Activated CD8-positive, alpha-beta memory T cell treated with anti-CD3 and anti-CD28 coated beads for 48 hours (primary cell): ENCODE measurements at regions not wholly inside any gene's neighbourhood (a gene's known extent, or its start where the extent isn't known, plus 50 kb on each side); places are given as distances from the start of the nearest gene placed in this dataset.

ENCODE experiments used
- DNase-seq, 3 experiments: peaks; one replicate each; pipeline ENCODE4 v3.0.0-alpha.2; 2020; ENCODE audit warnings: low read depth in 2 of 3, low spot score in 2 of 3

GRCh38 chr5:164561933-164562872 is 1056.8 kb downstream of the MAT2B start:
- DNase-seq = no peak

GRCh38 chr5:164563370-164563769 is 1058.0 kb downstream of the MAT2B start:
- no peak for DNase-seq

GRCh38 chr5:164573397-164573796 is 1068.0 kb downstream of the MAT2B start:
- DNase-seq = no peak

GRCh38 chr5:164577201-164577600 is 1071.8 kb downstream of the MAT2B start:
- no peak for DNase-seq

GRCh38 chr5:164577742-164578141 is 1072.3 kb downstream of the MAT2B start:
- DNase-seq = no peak

- DNase-seq = no peak
Observed at GRCh38 chr5:164578401-164578800, 1073.0 kb downstream of the MAT2B start.

GRCh38 chr5:164578911-164579310 is 1073.5 kb downstream of the MAT2B start:
- no peak for DNase-seq

GRCh38 chr5:164580155-164580554 is 1074.7 kb downstream of the MAT2B start:
- no peak for DNase-seq

- no peak for DNase-seq
Observed at GRCh38 chr5:164581889-164582288, 1076.5 kb downstream of the MAT2B start.

- no peak for DNase-seq
Observed at GRCh38 chr5:164593982-164594381, 1088.6 kb downstream of the MAT2B start.

- no peak for DNase-seq
Observed at GRCh38 chr5:164597293-164597900, 1092.0 kb downstream of the MAT2B start.

GRCh38 chr5:164600274-164600673 is 1094.9 kb downstream of the MAT2B start:
- DNase-seq = no peak

- no peak for DNase-seq
Observed at GRCh38 chr5:164600929-164601535, 1095.6 kb downstream of the MAT2B start.

- no peak for DNase-seq
Observed at GRCh38 chr5:164608507-164608906, 1103.1 kb downstream of the MAT2B start.

GRCh38 chr5:164610374-164610773 is 1105.0 kb downstream of the MAT2B start:
- no peak for DNase-seq

- DNase-seq = no peak
Observed at GRCh38 chr5:164614707-164615106, 1109.3 kb downstream of the MAT2B start.

- no peak for DNase-seq
Observed at GRCh38 chr5:164617290-164617689, 1111.9 kb downstream of the MAT2B start.

GRCh38 chr5:164627021-164627420 is 1121.6 kb downstream of the MAT2B start:
- DNase-seq = no peak

- DNase-seq = no peak
Observed at GRCh38 chr5:164636456-164636855, 1131.0 kb downstream of the MAT2B start.

- DNase-seq = no peak
Observed at GRCh38 chr5:164637931-164638521, 1132.6 kb downstream of the MAT2B start.

- no peak for DNase-seq
Observed at GRCh38 chr5:164649266-164649665, 1143.8 kb downstream of the MAT2B start.

GRCh38 chr5:164650427-164650826 is 1145.0 kb downstream of the MAT2B start:
- DNase-seq = no peak
